Mucosa of rectum (tissue), 2 donors: ENCODE measurements at regions not wholly inside any gene's neighbourhood (a gene's known extent, or its start where the extent isn't known, plus 50 kb on each side); places are given as distances from the start of the nearest gene placed in this dataset.

Source experiments
- H3K27ac ChIP-seq, 2 donors: one replicate each; pipeline ENCODE4 v1.7.0; 2013; ENCODE audit warnings: inconsistent platforms in 2 of 2, low read depth in 2 of 2, low read length in 2 of 2
- H3K27me3 ChIP-seq, 2 donors: one replicate each; pipeline ENCODE4 v1.7.0; 2013; ENCODE audit warnings: low read length in 2 of 2; ENCODE audit not compliant: control insufficient read depth in 2 of 2, insufficient read depth in 2 of 2
- H3K36me3 ChIP-seq, 2 donors: one replicate each; pipeline ENCODE4 v1.7.0; 2013; ENCODE audit warnings: low read length in 2 of 2; ENCODE audit not compliant: control insufficient read depth in 2 of 2, insufficient read depth in 2 of 2
- H3K4me1 ChIP-seq, 2 donors: one replicate each; pipeline ENCODE4 v1.7.0; 2013; ENCODE audit warnings: low read length in 2 of 2, mild to moderate bottlenecking in 1 of 2; ENCODE audit not compliant: control insufficient read depth in 2 of 2, insufficient read depth in 2 of 2
- H3K4me3 ChIP-seq, 2 donors: one replicate each; pipeline ENCODE4 v1.7.0; 2013; ENCODE audit warnings: low read length in 2 of 2
- H3K9ac ChIP-seq, 2 donors: one replicate each; pipeline ENCODE4 v1.7.0; 2013; ENCODE audit warnings: low read length in 2 of 2, low read depth in 1 of 2, mild to moderate bottlenecking in 1 of 2
- H3K9me3 ChIP-seq, 2 donors: one replicate each; pipeline ENCODE4 v1.7.0; 2013; ENCODE audit warnings: low read length in 2 of 2; ENCODE audit not compliant: control insufficient read depth in 2 of 2
- donor health status: healthy.
- donor health status: Normal muscosa, but diverticular disease.

DNA sequence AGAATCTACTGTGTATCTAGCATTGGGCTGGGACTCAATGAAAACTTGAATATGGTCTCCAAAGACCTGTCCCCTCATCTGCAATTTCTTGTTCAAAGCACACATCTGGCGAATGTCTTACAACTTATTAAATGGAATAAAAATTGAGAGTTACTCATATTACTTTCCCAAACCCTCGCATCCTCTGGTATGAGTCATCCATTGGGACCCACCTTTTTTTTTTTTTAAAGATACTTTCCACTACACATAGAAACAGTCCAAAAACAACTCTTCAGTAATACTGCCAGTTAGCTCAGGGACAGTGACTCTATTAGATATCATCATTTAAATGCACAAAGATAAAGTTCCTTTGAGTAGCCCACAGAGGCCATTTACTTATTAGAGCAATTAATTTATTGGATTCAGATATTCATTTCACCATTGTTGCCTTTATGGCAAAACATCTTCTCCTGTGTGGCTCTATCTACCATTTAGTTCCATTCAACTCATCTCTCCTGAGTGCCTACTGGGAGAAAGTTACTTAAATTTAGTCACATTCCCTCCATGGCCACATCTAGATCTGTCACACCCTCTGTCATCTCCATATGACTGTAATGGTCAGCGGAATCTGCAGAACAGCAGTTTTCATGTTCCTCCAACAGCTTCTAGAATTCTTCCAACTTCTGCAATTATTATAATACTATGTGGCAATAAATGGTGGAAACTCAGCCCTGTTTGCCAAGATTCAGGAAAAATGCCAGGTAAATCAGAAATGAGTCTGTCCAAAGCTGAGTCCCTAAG, 77.9 kb upstream of the ARHGEF3 start:
- no peaks in the 10 kb centered on the region for H3K36me3 ChIP-seq
- H3K27me3 ChIP-seq, result no peaks in the 10 kb centered on the region
- no peak overlapping the region for H3K9ac ChIP-seq
- no peaks in the 10 kb centered on the region for H3K9me3 ChIP-seq
- H3K4me1 ChIP-seq, result no peaks in the 10 kb centered on the region
- H3K4me3 ChIP-seq, result no peak overlapping the region
- no peak overlapping the region for H3K27ac ChIP-seq

DNA sequence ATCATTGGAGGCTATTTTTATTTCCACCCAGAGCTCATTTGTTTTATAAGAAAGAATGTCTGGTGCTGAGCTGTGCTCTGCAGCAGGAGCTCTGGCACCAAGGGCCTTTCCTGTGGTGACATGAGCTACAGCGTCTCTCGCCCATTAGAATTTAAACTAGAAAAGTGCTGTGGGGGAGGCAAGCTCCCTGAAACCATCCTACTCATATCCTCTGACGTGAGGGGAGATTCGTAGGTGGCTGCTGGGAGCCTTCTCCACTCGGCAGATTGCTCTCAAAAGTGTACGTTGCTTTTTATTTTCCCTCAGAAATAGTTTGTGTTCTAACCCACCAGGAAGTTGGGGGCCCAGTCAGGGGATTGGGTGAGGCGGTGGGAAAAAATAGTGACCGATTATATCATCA, 76.3 kb upstream of the ARHGEF3 start:
- no peak overlapping the region for H3K4me3 ChIP-seq
- no peaks in the 10 kb centered on the region for H3K36me3 ChIP-seq
- H3K4me1 ChIP-seq, result no peaks in the 10 kb centered on the region
- no peak overlapping the region for H3K27ac ChIP-seq
- no peaks in the 10 kb centered on the region for H3K27me3 ChIP-seq
- no peak overlapping the region for H3K9ac ChIP-seq
- H3K9me3 ChIP-seq, result no peaks in the 10 kb centered on the region

- Histone ChIP-seq H3K9me3 (no peaks in the 10 kb centered on the region), H3K4me3 (no peak overlapping the region), H3K9ac (no peak overlapping the region), H3K36me3 (no peaks in the 10 kb centered on the region), H3K27ac (no peak overlapping the region), H3K27me3 (no peaks in the 10 kb centered on the region), H3K4me1 (no peaks in the 10 kb centered on the region)
Measured at GRCh38 chr3:56876916-56877315, 75.2 kb upstream of the ARHGEF3 start.

DNA sequence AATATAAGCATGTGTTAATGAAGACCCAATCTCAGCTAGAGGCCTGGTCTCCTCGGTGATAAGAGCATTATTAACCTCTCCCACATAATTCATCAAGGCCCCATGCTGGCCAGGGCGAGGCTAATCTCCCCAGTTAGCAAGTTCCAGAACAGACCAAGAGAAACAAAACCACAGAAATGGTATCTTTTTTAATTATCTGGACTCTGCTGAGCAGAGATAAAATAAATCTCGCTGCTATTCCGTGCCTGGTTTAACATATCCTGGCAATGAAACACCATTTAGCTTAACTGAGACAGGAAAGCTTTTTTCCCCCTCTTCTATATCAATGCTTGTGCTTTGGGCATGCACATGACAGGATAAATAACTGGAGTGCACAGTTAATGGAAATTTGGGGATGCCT, 72.5 kb upstream of the ARHGEF3 start:
- Histone ChIP-seq H3K36me3 (no peaks in the 10 kb centered on the region), H3K27ac (no peak overlapping the region), H3K27me3 (no peaks in the 10 kb centered on the region), H3K9me3 (no peaks in the 10 kb centered on the region), H3K4me1 (no peaks in the 10 kb centered on the region), H3K9ac (no peak overlapping the region), H3K4me3 (no peak overlapping the region)

DNA sequence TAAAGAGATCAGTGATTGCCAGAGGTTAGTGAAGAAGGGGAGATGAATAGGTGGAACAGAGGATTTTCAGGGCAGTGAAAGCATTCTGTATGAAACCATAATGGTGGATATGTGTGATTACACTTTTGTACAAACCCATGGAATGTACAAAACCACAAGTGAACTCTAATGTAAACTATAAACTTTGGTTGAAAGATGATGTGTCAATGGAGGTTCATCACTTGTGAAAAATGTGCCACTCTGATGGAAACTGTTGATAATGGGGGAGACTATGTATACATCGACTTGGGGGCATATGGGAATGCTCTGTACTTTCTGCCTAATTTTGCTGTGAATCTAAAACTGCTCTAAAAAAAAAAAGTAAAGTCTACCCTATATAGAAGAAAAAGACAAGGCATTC, 68.7 kb upstream of the ARHGEF3 start:
- no peaks in the 10 kb centered on the region for H3K27me3 ChIP-seq
- no peak overlapping the region for H3K27ac ChIP-seq
- no peaks in the 10 kb centered on the region for H3K9me3 ChIP-seq
- no peaks in the 10 kb centered on the region for H3K36me3 ChIP-seq
- no peak overlapping the region for H3K9ac ChIP-seq
- no peaks in the 10 kb centered on the region for H3K4me1 ChIP-seq
- H3K4me3 ChIP-seq, result no peak overlapping the region

DNA sequence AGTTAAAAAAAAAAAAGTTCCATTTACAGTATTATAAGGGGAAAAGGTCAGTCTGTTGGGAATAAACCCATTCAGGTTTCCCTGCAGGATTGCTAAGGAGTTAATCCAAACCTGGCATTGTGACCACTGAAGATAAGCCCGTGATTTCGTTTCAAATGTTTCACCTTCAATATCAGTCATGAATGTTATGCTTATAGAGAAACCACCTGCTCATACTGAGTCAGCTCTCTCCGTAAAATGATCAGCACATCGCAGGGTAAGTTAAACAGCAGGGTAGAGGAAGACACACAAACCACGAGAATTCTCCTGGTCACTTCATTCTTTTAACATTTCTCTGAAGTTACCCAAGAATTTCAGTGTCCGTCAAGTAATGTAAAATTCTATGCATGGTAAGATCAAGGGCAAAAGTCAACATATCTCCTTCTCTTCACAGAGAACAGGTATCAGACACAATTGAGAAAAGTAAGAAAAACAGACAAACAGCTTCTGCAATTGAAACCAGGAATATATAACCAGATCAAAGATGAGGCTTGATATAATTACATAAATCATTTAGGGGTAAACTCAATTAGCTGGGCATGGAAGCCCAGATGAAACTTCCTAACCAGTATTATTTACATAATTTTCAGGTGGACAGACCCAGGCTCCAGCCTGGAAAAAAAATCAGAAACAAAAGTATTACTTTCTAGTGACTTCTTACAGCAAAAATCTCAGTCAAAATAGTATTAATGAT, 67.6 kb upstream of the ARHGEF3 start:
- Histone ChIP-seq H3K27ac (no peak overlapping the region), H3K9me3 (no peaks in the 10 kb centered on the region)

DNA sequence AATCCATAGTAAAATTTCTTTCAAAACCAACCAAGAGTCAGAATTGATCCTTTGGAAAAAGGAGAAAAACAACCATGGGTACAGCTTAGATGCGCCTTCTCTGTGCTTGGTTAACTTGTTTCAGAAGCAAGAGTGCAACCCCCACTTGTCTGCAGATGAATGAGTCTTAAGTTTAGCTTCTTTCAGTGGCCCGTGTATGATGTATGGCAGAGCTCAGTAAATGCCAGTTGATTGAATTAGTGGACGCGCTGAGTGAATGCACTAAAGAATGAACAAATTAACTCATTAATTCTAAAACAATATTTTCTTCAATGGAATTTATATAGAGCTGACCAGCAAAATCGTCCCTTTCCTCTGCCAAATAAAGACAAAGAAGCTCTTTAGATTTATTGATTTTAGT, 67.0 kb upstream of the ARHGEF3 start:
- no peak overlapping the region for H3K4me3 ChIP-seq
- no peaks in the 10 kb centered on the region for H3K4me1 ChIP-seq
- H3K27me3 ChIP-seq, result no peaks in the 10 kb centered on the region
- H3K36me3 ChIP-seq, result no peaks in the 10 kb centered on the region
- no peak overlapping the region for H3K27ac ChIP-seq
- no peak overlapping the region for H3K9ac ChIP-seq
- H3K9me3 ChIP-seq, result no peaks in the 10 kb centered on the region

More for the DNA sequence above, 67.6 kb upstream of the ARHGEF3 start:
- H3K4me1 ChIP-seq, result no peaks in the 10 kb centered on the region
- H3K9ac ChIP-seq, result no peak overlapping the region
- no peaks in the 10 kb centered on the region for H3K36me3 ChIP-seq
- H3K27me3 ChIP-seq, result no peaks in the 10 kb centered on the region
- no peak overlapping the region for H3K4me3 ChIP-seq

- Histone ChIP-seq H3K36me3 (no peaks in the 10 kb centered on the region), H3K9ac (no peak overlapping the region), H3K27me3 (no peaks in the 10 kb centered on the region), H3K4me1 (no peaks in the 10 kb centered on the region), H3K27ac (no peak overlapping the region), H3K4me3 (no peak overlapping the region), H3K9me3 (no peaks in the 10 kb centered on the region)
Measured at GRCh38 chr3:56867671-56868070, 65.9 kb upstream of the ARHGEF3 start.

DNA sequence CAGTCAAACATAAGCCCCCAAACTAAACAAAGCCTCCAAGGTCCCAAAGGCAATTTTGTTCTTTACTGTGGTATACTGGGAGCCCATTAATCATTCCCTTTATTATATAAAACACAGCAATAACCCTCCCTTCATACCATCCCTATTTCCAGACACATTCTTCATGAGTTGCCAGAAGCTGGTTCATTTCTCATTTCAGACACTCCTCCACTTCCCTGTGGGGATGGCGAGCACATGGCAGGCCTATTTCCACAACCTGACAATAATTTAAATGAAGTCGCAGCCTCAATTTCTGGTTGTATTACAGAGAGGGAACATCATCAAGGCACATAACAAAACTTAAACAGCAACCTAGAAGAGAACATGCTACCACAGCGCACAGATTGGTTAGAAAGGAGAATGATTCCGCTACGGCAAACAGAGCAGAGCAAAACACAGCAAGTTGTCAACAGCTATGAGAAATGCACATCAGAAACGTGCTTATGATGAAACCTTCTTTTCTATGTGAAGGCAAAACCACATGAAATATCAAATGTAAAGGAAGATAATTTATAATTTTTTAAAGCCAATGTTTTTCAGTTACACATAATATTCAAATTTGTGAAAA, 63.3 kb upstream of the ARHGEF3 start:
- no peak overlapping the region for H3K27ac ChIP-seq
- H3K36me3 ChIP-seq, result no peaks in the 10 kb centered on the region
- no peak overlapping the region for H3K4me3 ChIP-seq
- H3K27me3 ChIP-seq, result no peaks in the 10 kb centered on the region
- no peaks in the 10 kb centered on the region for H3K4me1 ChIP-seq
- H3K9me3 ChIP-seq, result no peaks in the 10 kb centered on the region
- no peak overlapping the region for H3K9ac ChIP-seq

- Histone ChIP-seq H3K9ac (no peak overlapping the region), H3K36me3 (no peaks in the 10 kb centered on the region), H3K27me3 (no peaks in the 10 kb centered on the region)
Measured at GRCh38 chr3:56864090-56864489, 62.3 kb upstream of the ARHGEF3 start.

More at GRCh38 chr3:56864090-56864489, 62.3 kb upstream of the ARHGEF3 start:
- no peaks in the 10 kb centered on the region for H3K4me1 ChIP-seq
- H3K4me3 ChIP-seq, result no peak overlapping the region
- no peak overlapping the region for H3K27ac ChIP-seq
- H3K9me3 ChIP-seq, result no peaks in the 10 kb centered on the region
